Keratinocyte (primary cell): ENCODE measurements at regions not wholly inside any gene's neighbourhood (a gene's known extent, or its start where the extent isn't known, plus 50 kb on each side); places are given as distances from the start of the nearest gene placed in this dataset.

Experiments
- DNase-seq: peaks from one replicate; pipeline ENCODE4 v3.0.0-alpha.2; 2011; ENCODE audit warnings: low read depth, missing footprints, low spot score
- FAIRE-seq: peaks from 2 replicates; lab custom pipeline; 2011; peaks lifted over from hg19 to GRCh38; lab: Jason Lieb, UNC
- H2AFZ ChIP-seq: 2 replicates; pipeline ENCODE4 v1.6.0; 2012; ENCODE audit warnings: low read length, control low read depth, inconsistent platforms; ENCODE audit not compliant: control insufficient read depth
- H3K27ac ChIP-seq: 2 replicates; pipeline ENCODE4 v1.5.1; 2011; ENCODE audit warnings: low read length; ENCODE audit not compliant: control insufficient read depth, insufficient read depth
- H3K27me3 ChIP-seq: 3 replicates; pipeline ENCODE4 v1.6.0; 2011; ENCODE audit warnings: low read length; ENCODE audit not compliant: control insufficient read depth, insufficient read depth; ENCODE audit errors: extremely low read depth
- H3K36me3 ChIP-seq, 2 experiments: 2 replicates in 1 of 2; 3 replicates in 1 of 2; pipeline ENCODE4 v1.5.1; 2011; ENCODE audit warnings: low read length in 2 of 2, mild to moderate bottlenecking in 1 of 2; ENCODE audit not compliant: control insufficient read depth in 2 of 2, insufficient read depth in 2 of 2; ENCODE audit errors: extremely low read depth in 1 of 2
- H3K4me1 ChIP-seq: 3 replicates; pipeline ENCODE4 v1.5.1; 2011; ENCODE audit warnings: low read length; ENCODE audit not compliant: control insufficient read depth, insufficient read depth; ENCODE audit errors: extremely low read depth
- H3K4me2 ChIP-seq: 3 replicates; pipeline ENCODE4 v1.6.0; 2011; ENCODE audit warnings: low read depth, low read length; ENCODE audit not compliant: control insufficient read depth, insufficient read depth; ENCODE audit errors: extremely low read depth
- H3K4me3 ChIP-seq, 3 experiments: fragments of 200-600 bp in 1 of 3; sonication (generic) in 1 of 3; 2 replicates in 2 of 3; 3 replicates in 1 of 3; pipeline ENCODE4 v1.5.1; 2011 to 2016; ENCODE audit warnings: low read length in 3 of 3, mild to moderate bottlenecking in 3 of 3, control low read depth in 2 of 3, inconsistent platforms in 1 of 3, low read depth in 1 of 3, mixed read lengths in 1 of 3, mixed run types in 1 of 3, moderate library complexity in 1 of 3; ENCODE audit not compliant: control insufficient read depth in 2 of 3, insufficient read depth in 2 of 3; ENCODE audit errors: extremely low read depth in 1 of 3
- H3K79me2 ChIP-seq: 2 replicates; pipeline ENCODE4 v1.6.0; 2012; ENCODE audit warnings: low read length; ENCODE audit not compliant: control insufficient read depth, insufficient read depth
- H3K9ac ChIP-seq: 3 replicates; pipeline ENCODE4 v1.6.0; 2011; ENCODE audit warnings: low read length; ENCODE audit not compliant: control insufficient read depth, insufficient read depth; ENCODE audit errors: extremely low read depth
- H3K9me1 ChIP-seq: 3 replicates; pipeline ENCODE4 v1.6.0; 2011; ENCODE audit warnings: low read length; ENCODE audit not compliant: control insufficient read depth, insufficient read depth; ENCODE audit errors: extremely low read depth
- H3K9me3 ChIP-seq: 2 replicates; pipeline ENCODE4 v1.5.1; 2012; ENCODE audit warnings: low read depth, low read length; ENCODE audit not compliant: control insufficient read depth
- H4K20me1 ChIP-seq: 3 replicates; pipeline ENCODE4 v1.6.0; 2011; ENCODE audit warnings: low read length; ENCODE audit not compliant: control insufficient read depth, insufficient read depth; ENCODE audit errors: extremely low read depth
- CTCF ChIP-seq, 3 experiments: IDR thresholded peaks in 1 of 3; conservative IDR thresholded peaks in 1 of 3; optimal IDR thresholded peaks in 1 of 3; 2 replicates in 2 of 3; 3 replicates in 1 of 3; pipeline versions ENCODE3 to v1.5.1; 2011; ENCODE audit warnings: low read length in 3 of 3, mild to moderate bottlenecking in 3 of 3, moderate library complexity in 2 of 3, control low read depth in 1 of 3, inconsistent platforms in 1 of 3; ENCODE audit not compliant: insufficient read depth in 2 of 3; ENCODE audit errors: extremely low read depth in 1 of 3
- EZH2 ChIP-seq: IDR thresholded peaks from one replicate; pipeline ENCODE4 v1.6.1; 2012; ENCODE audit warnings: inconsistent platforms, mild to moderate bottlenecking, low read length, moderate library complexity
- dilution Hi-C: fragments of 300-500 bp; cut with MboI; formaldehyde crosslinking; loops from one replicate; pipeline ENCODE4 v1.7.0; 2020; ENCODE audit warnings: low sequenced_read_pairs; ENCODE audit not compliant: extremely low pct_ligation_motif_present

- H3K27ac ChIP-seq: no peak overlapping the region
- H3K79me2 ChIP-seq: no peaks in the 10 kb centered on the region
- H3K36me3 ChIP-seq: no peaks in the 10 kb centered on the region
- H4K20me1 ChIP-seq: no peaks in the 10 kb centered on the region
- H3K4me1 ChIP-seq: peaks cover 24% of the 10 kb centered on the region
- H3K9ac ChIP-seq: no peak overlapping the region
- H3K4me3 ChIP-seq: no peak overlapping the region
- no peaks in the 10 kb centered on the region for H3K27me3 ChIP-seq
- no peak overlapping the region for H3K4me2 ChIP-seq
- no peaks in the 10 kb centered on the region for H3K9me1 ChIP-seq
- no peak overlapping the region for H2AFZ ChIP-seq
- no peak for FAIRE-seq
- TF ChIP-seq EZH2 (no peak), CTCF (optimal IDR thresholded peaks at IDR 0.05 in 1 of 3, IDR thresholded peaks at IDR 0.05 in 1 of 3, conservative IDR thresholded peaks at IDR 0.05 in 1 of 3; ENCODE audit: extremely low read depth in 1 of 3, insufficient read depth in 2 of 3, low read length in 3 of 3) (no peak)
- dilution Hi-C loops: no loop called here
- DNase-seq: no peak
- no peaks in the 10 kb centered on the region for H3K9me3 ChIP-seq
Observed at GRCh38 chr4:54487491-54487890, 170.3 kb upstream of the KIT start.

GRCh38 chr4:54493862-54494261 lies 163.9 kb upstream of the KIT start:
- Histone ChIP-seq H3K9me1 (no peaks in the 10 kb centered on the region), H3K27ac (no peak overlapping the region), H2AFZ (no peak overlapping the region), H3K9me3 (no peaks in the 10 kb centered on the region), H3K79me2 (no peaks in the 10 kb centered on the region), H3K9ac (no peak overlapping the region), H3K4me2 (no peak overlapping the region), H3K27me3 (no peaks in the 10 kb centered on the region), H3K4me1 (peaks cover 30% of the 10 kb centered on the region), H3K4me3 (no peak overlapping the region), H3K36me3 (no peaks in the 10 kb centered on the region), H4K20me1 (no peaks in the 10 kb centered on the region)
- no peak for TF ChIP-seq CTCF (optimal IDR thresholded peaks at IDR 0.05 in 1 of 3, IDR thresholded peaks at IDR 0.05 in 1 of 3, conservative IDR thresholded peaks at IDR 0.05 in 1 of 3; ENCODE audit: extremely low read depth in 1 of 3, insufficient read depth in 2 of 3, low read length in 3 of 3)
- DNase-seq: no peak
- dilution Hi-C loops: no loop called here
- peak; percentile 83 for FAIRE-seq
